ENCODE measurements at regions not wholly inside any gene's neighbourhood (a gene's known extent, or its start where the extent isn't known, plus 50 kb on each side); places are given as distances from the start of the nearest gene placed in this dataset.

DNA sequence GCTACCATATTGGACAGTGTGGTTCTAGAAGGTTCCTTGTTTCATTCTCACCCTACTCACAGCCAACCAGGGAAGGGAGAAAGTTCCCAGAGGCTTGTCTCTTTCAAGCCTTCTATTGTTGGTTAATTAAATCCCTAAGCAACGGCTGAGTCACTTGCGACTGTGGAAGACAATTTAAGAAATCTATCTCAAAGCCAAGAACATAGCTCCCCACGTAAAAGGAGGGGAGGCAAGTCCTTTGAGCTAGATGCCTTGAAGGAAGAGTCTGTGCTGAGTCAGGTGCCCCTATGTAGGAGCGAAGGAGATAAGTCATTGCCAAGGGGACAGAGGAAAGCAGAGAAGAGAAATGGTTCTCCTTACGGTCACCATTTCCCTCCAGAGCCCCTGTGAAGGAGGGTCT, 79.4 kb upstream of the PPP2R5A start:
- no peak overlapping the region for H3K4me3 ChIP-seq (replicated peaks; ENCODE audit: low read depth, low read length)
- no peak for DNase-seq (ENCODE audit: extremely low read depth, low read depth)
- TF ChIP-seq, protein P1, sequence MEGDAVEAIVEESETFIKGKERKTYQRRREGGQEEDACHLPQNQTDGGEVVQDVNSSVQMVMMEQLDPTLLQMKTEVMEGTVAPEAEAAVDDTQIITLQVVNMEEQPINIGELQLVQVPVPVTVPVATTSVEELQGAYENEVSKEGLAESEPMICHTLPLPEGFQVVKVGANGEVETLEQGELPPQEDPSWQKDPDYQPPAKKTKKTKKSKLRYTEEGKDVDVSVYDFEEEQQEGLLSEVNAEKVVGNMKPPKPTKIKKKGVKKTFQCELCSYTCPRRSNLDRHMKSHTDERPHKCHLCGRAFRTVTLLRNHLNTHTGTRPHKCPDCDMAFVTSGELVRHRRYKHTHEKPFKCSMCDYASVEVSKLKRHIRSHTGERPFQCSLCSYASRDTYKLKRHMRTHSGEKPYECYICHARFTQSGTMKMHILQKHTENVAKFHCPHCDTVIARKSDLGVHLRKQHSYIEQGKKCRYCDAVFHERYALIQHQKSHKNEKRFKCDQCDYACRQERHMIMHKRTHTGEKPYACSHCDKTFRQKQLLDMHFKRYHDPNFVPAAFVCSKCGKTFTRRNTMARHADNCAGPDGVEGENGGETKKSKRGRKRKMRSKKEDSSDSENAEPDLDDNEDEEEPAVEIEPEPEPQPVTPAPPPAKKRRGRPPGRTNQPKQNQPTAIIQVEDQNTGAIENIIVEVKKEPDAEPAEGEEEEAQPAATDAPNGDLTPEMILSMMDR (IDR thresholded peaks at IDR 0.05; ENCODE audit: low read depth, low read length, missing control alignments), result no peak

DNA sequence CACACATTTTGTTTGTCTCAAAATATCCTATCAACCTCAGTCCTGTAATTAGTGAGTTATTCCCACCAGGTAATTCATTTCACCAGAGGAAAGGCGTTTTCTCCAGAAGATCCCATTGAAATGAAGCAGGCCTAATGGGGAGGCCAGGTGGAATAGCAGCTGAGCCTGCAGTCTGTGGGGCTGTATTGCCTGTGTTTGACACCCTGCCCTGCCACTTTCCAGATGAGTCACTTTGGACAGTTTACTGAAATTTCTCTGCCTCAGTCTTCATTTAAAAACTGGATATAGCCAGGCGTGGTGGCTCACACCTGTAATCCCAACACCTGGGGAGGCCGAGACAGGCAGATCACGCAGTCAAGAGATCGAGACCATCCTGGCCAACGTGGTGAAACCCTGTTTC, 78.1 kb upstream of the PPP2R5A start:
- TF ChIP-seq, protein P1 (IDR thresholded peaks at IDR 0.05; ENCODE audit: low read depth, low read length, missing control alignments), result no peak
- DNase-seq (ENCODE audit: extremely low read depth, low read depth), result no peak
- H3K4me3 ChIP-seq (replicated peaks; ENCODE audit: low read depth, low read length), result no peak overlapping the region

DNA sequence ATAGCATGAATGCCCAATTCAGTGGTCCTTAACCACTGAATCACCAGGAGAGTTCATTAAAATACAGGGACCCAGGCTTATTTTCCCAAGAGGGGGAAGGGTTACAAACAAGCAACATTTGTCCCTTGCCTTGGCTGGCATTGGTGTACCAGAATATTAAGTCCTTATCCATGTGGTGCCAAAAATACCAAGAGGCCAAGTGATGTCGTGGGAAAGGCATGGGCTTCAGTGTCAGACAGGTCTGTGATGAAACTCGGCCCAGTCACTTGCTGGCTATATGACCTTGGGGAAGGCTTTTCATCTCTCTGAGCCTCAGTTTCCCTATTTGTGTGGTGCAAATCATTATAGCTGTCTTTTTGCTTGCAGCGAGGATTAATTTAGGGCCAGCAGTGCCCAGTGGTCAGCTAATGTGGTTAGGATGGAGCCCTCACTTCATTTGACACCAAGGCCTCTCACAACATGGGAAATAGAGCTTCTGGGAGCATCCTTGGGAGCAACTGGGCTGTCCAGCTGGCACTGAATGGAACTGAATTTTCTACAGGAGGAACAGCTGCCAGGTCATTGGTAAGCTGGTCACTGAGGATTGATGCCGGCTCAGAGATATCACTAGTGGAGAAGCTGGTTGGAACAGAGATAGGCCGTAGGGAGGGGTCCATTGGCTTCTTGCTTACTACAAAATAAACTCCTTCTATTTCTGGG, 77.2 kb upstream of the PPP2R5A start:
- no peak for DNase-seq (ENCODE audit: extremely low read depth, low read depth)
- TF ChIP-seq, protein P1 (IDR thresholded peaks at IDR 0.05; ENCODE audit: low read depth, low read length, missing control alignments), result no peak
- H3K4me3 ChIP-seq (replicated peaks; ENCODE audit: low read depth, low read length), result no peak overlapping the region

DNA sequence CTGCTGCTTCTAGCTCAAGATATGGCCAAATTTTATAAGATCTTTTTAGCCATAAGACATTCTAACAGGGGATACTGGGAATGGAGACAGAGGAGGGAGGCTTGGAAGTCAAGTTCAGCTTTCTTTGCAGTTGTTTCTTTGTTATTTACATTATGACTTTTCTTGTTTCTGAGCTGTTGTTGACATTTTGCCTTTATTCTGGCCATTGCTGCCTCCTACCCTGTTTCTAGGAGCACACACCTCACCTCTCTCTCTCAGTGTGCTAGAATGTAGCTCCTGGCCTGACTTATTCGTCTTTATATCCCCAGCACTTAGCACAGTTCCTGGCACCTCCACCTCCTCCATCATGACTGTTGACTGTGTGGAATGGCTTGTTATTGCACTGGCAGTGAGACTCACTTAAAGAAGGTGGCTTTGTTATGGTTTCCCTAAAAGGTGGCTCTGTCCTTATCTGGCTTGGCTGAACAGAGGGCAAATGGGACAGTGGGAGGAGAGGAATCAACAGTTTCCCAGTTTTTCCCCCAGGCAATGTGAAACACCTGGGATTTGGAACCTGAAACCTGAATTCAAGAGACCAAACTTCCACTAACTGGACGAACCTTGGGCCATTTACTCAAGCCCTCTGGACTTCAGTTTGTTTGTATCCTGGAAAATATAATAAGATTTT, 76.1 kb upstream of the PPP2R5A start:
- H3K4me3 ChIP-seq (replicated peaks; ENCODE audit: low read depth, low read length), result no peak overlapping the region
- TF ChIP-seq, protein P1 (IDR thresholded peaks at IDR 0.05; ENCODE audit: low read depth, low read length, missing control alignments), result no peak
- no peak for DNase-seq (ENCODE audit: extremely low read depth, low read depth)

DNA sequence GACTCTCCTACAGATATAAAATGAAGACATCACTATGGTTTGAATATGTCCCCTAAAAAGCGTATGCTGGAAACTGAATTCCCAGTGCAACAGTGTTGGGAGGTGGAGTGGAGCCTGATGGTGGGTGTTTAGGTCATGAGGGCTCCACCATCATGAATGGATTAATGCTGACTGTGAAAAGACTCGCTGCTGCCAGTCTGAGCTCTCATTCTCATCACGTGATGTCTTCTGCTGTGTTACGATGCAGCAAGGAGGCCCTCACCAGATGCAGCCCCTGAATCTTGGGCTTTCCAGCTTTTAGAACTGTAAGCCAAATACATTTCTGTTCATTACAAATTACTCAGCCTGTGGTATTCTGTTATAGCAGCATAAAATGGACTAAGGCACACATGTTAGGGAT, 73.8 kb upstream of the PPP2R5A start:
- no peak for DNase-seq (ENCODE audit: extremely low read depth, low read depth)
- no peak overlapping the region for H3K4me3 ChIP-seq (replicated peaks; ENCODE audit: low read depth, low read length)
- TF ChIP-seq, protein P1 (IDR thresholded peaks at IDR 0.05; ENCODE audit: low read depth, low read length, missing control alignments), result no peak

DNA sequence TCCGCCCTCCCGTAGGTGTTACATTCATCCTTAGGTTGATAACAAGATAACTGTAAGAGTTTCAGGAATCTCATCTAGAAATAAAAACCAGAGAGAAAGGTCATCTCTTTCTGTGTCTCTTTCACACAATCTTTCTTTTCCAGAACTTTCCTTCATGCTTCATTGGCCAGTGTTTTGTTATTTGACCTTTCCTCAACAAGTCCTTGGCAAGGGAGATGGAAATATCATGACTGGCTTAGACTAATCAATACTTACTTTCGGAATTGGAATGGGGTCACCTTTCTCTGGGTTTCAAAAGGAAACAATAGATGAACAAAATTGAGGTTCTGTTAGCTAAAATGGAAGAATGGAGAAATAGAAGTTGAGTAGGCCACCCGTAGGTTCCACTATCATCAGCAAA, 72.9 kb upstream of the PPP2R5A start:
- TF ChIP-seq, protein P1 (IDR thresholded peaks at IDR 0.05; ENCODE audit: low read depth, low read length, missing control alignments), result no peak
- H3K4me3 ChIP-seq (replicated peaks; ENCODE audit: low read depth, low read length), result no peak overlapping the region
- DNase-seq (ENCODE audit: extremely low read depth, low read depth), result no peak
